MM.1S (cell line): ENCODE measurements at regions not wholly inside any gene's neighbourhood (a gene's known extent, or its start where the extent isn't known, plus 50 kb on each side); places are given as distances from the start of the nearest gene placed in this dataset.

Source experiments
- DNase-seq: peaks from one replicate; pipeline ENCODE4 v3.0.0-alpha.2; 2015
- H2AFZ ChIP-seq: fragments of 300-600 bp; sonication (generic); 2 replicates; pipeline ENCODE4 v1.6.0; 2016; ENCODE audit warnings: antibody characterized with exemption, low read length
- H3F3A ChIP-seq: fragments of 300-600 bp; sonication (generic); 2 replicates; pipeline ENCODE4 v1.6.1; 2016; ENCODE audit warnings: mild to moderate bottlenecking, antibody characterized with exemption, low read length, moderate library complexity, mixed read lengths; ENCODE audit not compliant: insufficient read depth
- H3K27ac ChIP-seq: fragments of 300-600 bp; sonication (generic); 2 replicates; pipeline ENCODE4 v1.5.1; 2016; ENCODE audit warnings: mild to moderate bottlenecking, low read length
- H3K27me3 ChIP-seq: fragments of 300-600 bp; sonication (generic); replicated peaks from 2 replicates; pipeline ENCODE4 v1.6.0; 2016; ENCODE audit warnings: low read length; ENCODE audit not compliant: insufficient read depth
- H3K36me3 ChIP-seq: fragments of 300-600 bp; sonication (generic); replicated peaks from 2 replicates; pipeline ENCODE4 v1.6.1; 2016; ENCODE audit warnings: mild to moderate bottlenecking, low read length, mixed read lengths; ENCODE audit not compliant: insufficient read depth
- H3K4me1 ChIP-seq: fragments of 300-600 bp; sonication (generic); 2 replicates; pipeline ENCODE4 v1.6.1; 2016; ENCODE audit warnings: low read length, mixed read lengths
- H3K4me2 ChIP-seq: fragments of 300-600 bp; sonication (generic); 2 replicates; pipeline ENCODE4 v1.6.0; 2016; ENCODE audit warnings: low read depth, low read length
- H3K4me3 ChIP-seq: fragments of 300-600 bp; sonication (generic); 2 replicates; pipeline ENCODE4 v1.5.1; 2016; ENCODE audit warnings: low read length, mixed read lengths
- H3K79me2 ChIP-seq: fragments of 300-600 bp; sonication (generic); 2 replicates; pipeline ENCODE4 v1.6.1; 2016; ENCODE audit warnings: mixed run types, low read length, mixed read lengths
- H3K9ac ChIP-seq: fragments of 300-600 bp; sonication (generic); 2 replicates; pipeline ENCODE4 v1.6.1; 2016; ENCODE audit warnings: low read length, mixed read lengths
- H3K9me2 ChIP-seq: fragments of 300-600 bp; sonication (generic); replicated peaks from 2 replicates; pipeline ENCODE4 v1.6.1; 2016; ENCODE audit warnings: mild to moderate bottlenecking, low read length, mixed read lengths; ENCODE audit not compliant: insufficient read depth
- H3K9me3 ChIP-seq: fragments of 300-600 bp; sonication (generic); replicated peaks from 2 replicates; pipeline ENCODE4 v1.6.1; 2016; ENCODE audit warnings: mild to moderate bottlenecking, low read length, mixed read lengths; ENCODE audit not compliant: insufficient read depth
- H4K20me1 ChIP-seq: fragments of 300-600 bp; sonication (generic); 2 replicates; pipeline ENCODE4 v1.6.1; 2016; ENCODE audit warnings: mild to moderate bottlenecking, low read length, moderate library complexity, mixed read lengths; ENCODE audit not compliant: insufficient read depth
- CTCF ChIP-seq: fragments of 300-600 bp; sonication (generic); IDR thresholded peaks from 2 replicates; pipeline ENCODE4 v1.5.1; 2016; ENCODE audit warnings: antibody characterized with exemption, low read length, mixed read lengths
- EZH2 ChIP-seq: fragments of 300-600 bp; sonication (generic); optimal IDR thresholded peaks from 2 replicates; pipeline ENCODE3; 2017; ENCODE audit warnings: low read depth, mild to moderate bottlenecking, antibody characterized with exemption, low read length, mixed read lengths
- EZH2phosphoT487 ChIP-seq: fragments of 300-600 bp; sonication (generic); IDR thresholded peaks from 2 replicates; pipeline ENCODE4 v1.6.1; 2018; ENCODE audit warnings: antibody characterized with exemption, low read length

- no peak overlapping the region for H3K27ac ChIP-seq
- H3K27me3 ChIP-seq = no peaks in the 10 kb centered on the region
- no peak overlapping the region for H3K4me3 ChIP-seq
- no peak overlapping the region for H2AFZ ChIP-seq
- H3K79me2 ChIP-seq = no peaks in the 10 kb centered on the region
- H4K20me1 ChIP-seq = no peaks in the 10 kb centered on the region
- no peaks in the 10 kb centered on the region for H3F3A ChIP-seq
- no peaks in the 10 kb centered on the region for H3K36me3 ChIP-seq
- no peaks in the 10 kb centered on the region for H3K9me2 ChIP-seq
- no peak overlapping the region for H3K4me2 ChIP-seq
- no peak for DNase-seq
- H3K9ac ChIP-seq = no peak overlapping the region
- H3K4me1 ChIP-seq = 0 out of 2 replicates have a peak, but pooled peaks cover 7% of the 10 kb centered on the region
- no peak for TF ChIP-seq EZH2
- H3K9me3 ChIP-seq = no peaks in the 10 kb centered on the region
Measured at GRCh38 chr10:93198401-93199131, 124.9 kb downstream of the CYP26A1 start.

- no peaks in the 10 kb centered on the region for H3K27me3 ChIP-seq
- H3K9me2 ChIP-seq = no peaks in the 10 kb centered on the region
- TF ChIP-seq EZH2phosphoT487 (no peak), EZH2 (no peak), CTCF (no peak)
- H3K27ac ChIP-seq = no peak overlapping the region
- no peak overlapping the region for H3K9ac ChIP-seq
- no peaks in the 10 kb centered on the region for H4K20me1 ChIP-seq
- H3K4me3 ChIP-seq = no peak overlapping the region
- no peak overlapping the region for H3K4me2 ChIP-seq
- no peak overlapping the region for H2AFZ ChIP-seq
- no peaks in the 10 kb centered on the region for H3F3A ChIP-seq
- H3K4me1 ChIP-seq = 0 out of 2 replicates have a peak, but pooled peaks cover 7% of the 10 kb centered on the region
- H3K79me2 ChIP-seq = no peaks in the 10 kb centered on the region
- DNase-seq = no peak
- H3K36me3 ChIP-seq = no peaks in the 10 kb centered on the region
- H3K9me3 ChIP-seq = no peaks in the 10 kb centered on the region
Measured at GRCh38 chr10:93199191-93199751, 125.6 kb downstream of the CYP26A1 start.

GRCh38 chr10:93204494-93205485 lies 131.1 kb downstream of the CYP26A1 start:
- Histone ChIP-seq H3K27ac (no peak overlapping the region), H3K9ac (no peak overlapping the region), H3K36me3 (no peaks in the 10 kb centered on the region), H3F3A (no peaks in the 10 kb centered on the region), H3K4me1 (no peaks in the 10 kb centered on the region), H4K20me1 (no peaks in the 10 kb centered on the region), H3K4me3 (no peak overlapping the region), H3K4me2 (no peak overlapping the region), H3K9me2 (no peaks in the 10 kb centered on the region), H2AFZ (no peak overlapping the region), H3K79me2 (no peaks in the 10 kb centered on the region), H3K27me3 (no peaks in the 10 kb centered on the region), H3K9me3 (no peaks in the 10 kb centered on the region)
- TF ChIP-seq EZH2 = no peak
- no peak for TF ChIP-seq CTCF
- TF ChIP-seq EZH2phosphoT487 = no peak
- no peak for DNase-seq
